NCI-H748 treated with DMSO at 0.1 percent for 48 hours (cell line): ENCODE measurements at regions not wholly inside any gene's neighbourhood (a gene's known extent, or its start where the extent isn't known, plus 50 kb on each side); places are given as distances from the start of the nearest gene placed in this dataset.

Source experiments
- DNase-seq: peaks from one replicate; lab custom pipeline; 2025; lab: John Stamatoyannopoulos, UW

- no peak for DNase-seq
Measured at GRCh38 chr12:85681333-85681732, 154.9 kb downstream of the RASSF9 start.

DNA sequence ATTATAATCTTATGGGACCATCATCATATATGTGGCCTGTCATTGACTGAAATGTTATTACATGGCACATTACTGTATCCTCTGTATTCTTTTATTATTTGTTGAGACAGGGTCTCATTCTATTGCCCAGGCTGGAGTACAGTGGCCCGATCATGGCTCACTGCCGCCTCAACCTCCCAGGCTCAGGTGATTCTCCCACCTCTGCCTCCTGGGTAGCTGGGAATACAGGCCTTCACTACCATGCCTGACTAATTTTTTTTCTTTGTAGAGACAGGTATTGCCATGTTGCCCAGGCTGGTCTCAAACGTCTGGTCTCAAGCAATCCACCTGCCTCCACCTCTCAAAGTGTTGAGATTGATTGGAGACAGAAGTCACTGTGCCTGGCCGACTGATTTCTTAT is 153.2 kb downstream of the RASSF9 start:
- no peak for DNase-seq

GRCh38 chr12:85688837-85689236 is 147.4 kb downstream of the RASSF9 start:
- DNase-seq, result no peak

DNA sequence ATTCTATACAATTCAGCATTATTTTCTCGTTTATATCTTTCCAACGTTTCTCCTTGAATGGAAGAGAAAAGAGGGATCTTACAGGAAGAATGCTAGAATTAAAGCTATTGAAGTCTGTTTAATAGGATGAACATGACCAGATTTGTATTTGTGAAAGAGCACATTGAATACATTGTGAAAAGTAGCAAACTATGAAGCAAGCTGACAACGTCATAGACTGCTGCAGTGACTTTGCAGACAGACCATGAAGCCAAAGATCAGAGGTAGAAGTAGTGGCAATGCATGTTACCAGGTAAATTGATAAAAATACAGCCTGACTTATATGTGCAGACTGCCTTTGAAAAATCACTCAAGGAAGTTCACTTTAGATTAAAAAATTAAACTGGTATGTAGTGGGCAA is 146.1 kb downstream of the RASSF9 start:
- no peak for DNase-seq

DNA sequence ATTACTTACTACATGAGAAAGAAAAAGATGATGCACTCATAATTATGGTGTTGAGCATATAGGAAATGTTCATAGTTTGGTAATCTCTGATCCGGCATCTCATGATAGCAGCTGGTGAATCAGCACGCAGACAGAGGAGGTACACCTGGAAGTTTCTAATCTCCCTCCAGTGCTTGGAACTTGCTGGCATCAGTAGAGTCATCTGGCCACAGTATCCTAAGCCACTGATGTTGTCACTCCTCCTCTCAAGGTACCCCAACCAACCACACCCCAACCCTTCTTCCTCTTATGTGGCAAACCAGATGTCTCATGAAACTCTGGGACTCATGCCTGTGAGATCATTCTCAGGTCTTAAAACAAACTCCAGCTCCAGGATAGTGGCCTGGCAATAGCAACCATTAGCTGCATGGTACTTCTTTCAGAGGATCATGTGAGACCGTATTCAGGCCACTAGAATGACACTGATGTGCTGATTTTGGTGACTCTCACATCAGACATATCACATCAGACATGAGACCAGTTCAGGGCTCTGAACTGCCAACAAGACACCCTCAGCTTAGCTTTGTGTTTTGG is 143.0 kb downstream of the RASSF9 start:
- no peak for DNase-seq

- no peak for DNase-seq
Measured at GRCh38 chr12:85695097-85695715, 141.0 kb downstream of the RASSF9 start.

DNA sequence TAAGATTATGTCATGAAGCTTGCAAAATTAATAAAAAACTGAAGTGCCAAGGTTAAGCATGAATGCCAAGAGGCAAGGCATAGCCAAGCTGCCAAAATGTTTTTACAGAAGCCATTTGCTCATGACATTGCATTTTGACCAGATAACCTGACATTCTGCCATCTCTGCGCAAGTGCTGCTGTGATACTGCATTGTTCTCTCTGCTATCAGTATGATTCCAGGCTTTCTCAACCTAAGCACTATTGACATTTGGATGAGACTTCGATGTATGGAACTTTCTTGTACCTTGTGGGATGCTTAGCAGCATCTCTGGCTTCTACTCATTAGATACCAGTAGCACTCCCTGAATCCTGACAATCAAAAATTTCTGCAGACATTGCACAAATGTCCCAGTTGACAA is 139.2 kb downstream of the RASSF9 start:
- DNase-seq, result no peak

- no peak for DNase-seq
Measured at GRCh38 chr12:85698937-85699336, 137.3 kb downstream of the RASSF9 start.

GRCh38 chr12:85708775-85709174 is 127.4 kb downstream of the RASSF9 start:
- DNase-seq, result no peak

DNA sequence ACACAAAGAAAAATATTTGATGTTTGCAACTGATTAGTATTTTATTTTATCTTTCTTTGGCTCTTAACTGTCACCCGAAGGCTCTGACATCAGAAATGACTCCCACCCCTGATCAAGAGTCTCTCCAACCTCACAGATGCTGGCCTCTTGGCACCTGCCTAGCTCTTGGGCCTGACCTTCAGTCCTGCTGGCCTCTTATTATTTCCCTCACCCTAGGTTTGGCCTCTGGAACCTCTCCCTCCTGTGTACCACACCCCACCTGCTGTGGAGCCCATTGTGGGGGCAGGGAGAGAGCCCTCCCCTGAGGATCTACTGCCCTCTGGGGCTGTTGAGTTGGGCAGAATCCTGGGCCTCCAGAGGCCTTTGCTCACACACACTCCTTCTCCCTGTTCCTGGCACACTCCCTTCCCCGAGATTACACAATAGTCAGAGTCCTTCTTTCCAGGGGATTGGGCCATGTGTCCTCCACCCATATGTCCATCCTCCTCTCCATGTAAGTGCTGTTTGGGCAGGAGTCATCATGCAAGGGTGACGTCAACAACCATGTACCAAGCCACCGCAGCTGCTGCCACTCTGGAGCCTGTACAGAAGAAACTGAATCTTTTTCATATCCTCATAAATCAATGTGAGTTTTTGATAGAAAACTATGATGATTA is 124.3 kb downstream of the RASSF9 start:
- no peak for DNase-seq

DNA sequence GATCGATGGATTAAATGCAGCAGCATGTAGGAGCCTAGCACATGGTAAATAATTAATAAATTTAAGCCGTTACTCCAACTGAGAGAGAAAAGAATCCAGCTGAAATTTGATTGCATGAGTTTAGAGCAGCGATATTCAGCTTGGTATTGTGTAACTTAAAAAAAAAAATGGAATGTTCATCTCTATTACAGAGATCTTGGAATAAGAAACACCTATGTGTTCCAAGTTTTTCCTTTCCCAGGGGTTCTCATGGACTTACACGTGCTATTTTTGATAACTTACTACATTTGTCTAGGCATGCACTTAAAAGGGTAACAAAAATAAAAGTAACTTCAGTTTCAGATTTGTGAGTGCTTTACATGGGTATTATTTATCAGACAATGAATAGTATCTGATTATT is 122.8 kb downstream of the RASSF9 start:
- DNase-seq, result no peak

DNA sequence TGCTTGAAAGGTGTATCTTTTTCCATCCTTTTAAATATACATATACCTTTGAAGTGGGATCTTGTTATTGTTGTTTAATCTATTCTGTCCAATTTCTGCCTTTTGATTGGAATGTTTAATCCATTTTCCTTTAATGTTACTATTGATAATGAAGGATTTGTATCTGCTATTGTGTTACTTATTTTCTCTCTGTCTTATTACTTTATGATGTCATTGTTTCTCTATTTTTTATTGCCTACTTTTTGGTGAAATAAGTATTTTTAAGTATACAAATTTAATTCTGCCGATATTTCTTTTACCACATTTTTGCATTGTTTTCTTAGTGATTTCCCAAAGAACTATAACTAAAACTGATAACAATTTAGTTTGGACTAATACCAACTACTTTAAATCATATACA is 121.8 kb downstream of the RASSF9 start:
- no peak for DNase-seq

DNA sequence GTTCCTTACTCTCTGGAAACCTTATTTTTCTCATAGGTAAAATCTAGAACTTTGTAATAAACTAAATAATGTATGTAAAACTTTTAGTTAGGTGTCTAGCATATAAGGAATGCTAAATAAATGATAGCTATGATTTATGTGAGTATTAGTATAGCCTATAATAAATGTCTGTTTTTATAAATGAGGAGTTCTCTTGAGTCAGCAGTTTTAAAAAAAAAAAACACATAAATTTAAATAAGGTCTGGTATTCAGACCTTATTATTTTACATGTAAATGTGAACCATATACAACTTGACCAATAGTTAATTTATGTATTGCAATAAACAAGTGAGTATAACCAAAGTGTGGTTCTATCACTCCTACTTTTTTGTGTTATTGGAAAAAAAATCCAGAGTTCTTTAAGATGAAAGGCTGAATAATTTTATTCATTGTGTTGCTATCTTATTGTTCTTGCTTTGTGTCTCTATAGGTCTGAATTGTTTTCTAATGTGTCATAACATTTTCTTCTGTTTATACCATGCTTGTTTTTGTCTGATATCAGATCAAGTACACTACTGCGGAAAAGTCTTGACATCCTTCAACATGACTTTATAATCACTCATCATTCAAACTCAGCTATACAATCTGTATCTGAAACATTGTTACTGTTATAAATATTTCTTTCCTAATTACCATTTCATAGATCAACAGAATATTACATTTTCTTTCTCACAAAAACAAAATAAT is 115.7 kb downstream of the RASSF9 start:
- DNase-seq, result no peak

DNA sequence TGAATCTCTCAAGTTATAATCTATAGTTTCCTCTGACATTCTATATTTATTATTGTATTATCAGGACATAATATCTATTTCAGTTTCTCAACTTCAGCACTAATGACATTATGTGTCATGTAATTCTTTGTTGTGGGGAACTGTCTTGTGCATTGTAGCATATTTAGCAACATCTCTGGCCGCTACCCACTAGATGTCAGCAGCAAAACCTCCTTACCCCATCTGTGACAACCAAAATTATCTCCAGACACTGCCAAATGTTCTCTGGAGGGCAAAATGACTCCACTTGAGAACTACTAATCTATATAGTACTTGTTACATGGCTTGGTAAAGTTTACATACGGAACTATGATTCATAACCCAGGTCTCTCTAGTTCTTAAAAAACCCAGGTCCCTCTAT is 110.2 kb downstream of the RASSF9 start:
- DNase-seq, result no peak

DNA sequence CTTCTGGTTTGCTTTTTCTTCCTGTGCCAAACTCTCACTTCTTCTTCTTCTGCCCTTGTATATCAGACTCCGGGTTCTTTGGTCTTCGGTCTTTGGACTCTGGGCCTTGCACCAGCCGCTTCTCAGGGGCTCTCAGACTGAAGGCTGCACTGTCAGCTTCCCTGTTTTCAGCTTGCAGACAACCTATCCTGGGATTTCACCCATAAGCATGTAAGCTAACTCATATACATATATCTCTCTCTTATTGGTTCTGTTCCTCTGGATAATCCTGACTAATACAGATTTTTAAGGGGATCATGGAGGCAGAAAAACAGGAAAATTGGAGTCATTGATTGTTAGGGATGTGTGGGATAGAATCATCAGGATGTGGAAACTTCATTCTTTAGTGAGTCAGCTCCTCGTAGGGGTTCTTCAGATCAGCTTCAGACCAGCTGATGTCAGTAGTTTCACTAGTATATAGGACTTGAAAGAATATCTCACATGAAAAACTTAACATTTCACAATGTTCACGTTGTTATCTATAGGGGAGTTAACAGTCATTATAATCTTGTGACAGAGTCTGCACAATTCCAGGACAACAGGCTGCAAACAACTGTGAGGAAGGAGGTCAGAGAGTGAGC is 102.9 kb downstream of the RASSF9 start:
- DNase-seq, result no peak

GRCh38 chr12:85733984-85734383 is 102.2 kb downstream of the RASSF9 start:
- DNase-seq, result no peak

- no peak for DNase-seq
Measured at GRCh38 chr12:85740186-85740585, 96.0 kb downstream of the RASSF9 start.

GRCh38 chr12:85741046-85741445 is 95.2 kb downstream of the RASSF9 start:
- no peak for DNase-seq

GRCh38 chr12:85747941-85748495 is 88.2 kb downstream of the RASSF9 start:
- peak; percentile 90 for DNase-seq
